ENCODE measurements at regions not wholly inside any gene's neighbourhood (a gene's known extent, or its start where the extent isn't known, plus 50 kb on each side); places are given as distances from the start of the nearest gene placed in this dataset.

DNA sequence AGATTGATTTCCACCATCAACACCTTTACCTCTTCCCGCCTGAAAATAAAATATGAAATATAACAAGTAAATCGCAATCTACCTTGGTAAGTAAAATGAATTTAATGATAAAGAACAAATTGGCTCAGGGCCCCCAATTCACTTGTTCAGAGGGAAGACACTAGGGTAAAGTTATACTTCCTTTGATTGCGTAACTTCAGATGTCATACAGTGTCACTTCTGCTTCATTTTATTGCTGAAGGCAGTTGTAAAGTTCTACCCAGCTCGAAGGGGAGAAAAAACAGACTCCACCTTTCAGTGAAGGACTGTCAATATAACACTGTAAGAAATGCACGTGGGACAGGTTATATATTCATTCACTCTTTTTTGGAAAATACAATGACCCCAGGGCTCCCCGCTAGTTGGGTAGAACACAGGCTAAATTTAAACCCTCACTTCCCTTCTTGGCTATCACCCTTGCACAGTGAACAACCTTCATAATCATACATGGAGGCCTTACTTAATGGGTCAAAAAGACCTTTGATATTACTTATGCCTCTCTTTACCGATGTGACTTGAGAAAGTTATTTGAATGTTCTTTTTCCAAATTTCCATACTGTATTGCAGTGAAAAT lies 848.8 kb downstream of the MAT2B start:
- DNase-seq (no peak), ATAC-seq (no peak)
- intact Hi-C loops (cut with micrococcal nuclease): no loop called here
- ChIA-PET POLR2A (no interaction called here), CTCF (no interaction called here)
- no peaks in the 10 kb centered on the region for H3K27me3 Mint-ChIP-seq
- TF ChIP-seq, protein P1, sequence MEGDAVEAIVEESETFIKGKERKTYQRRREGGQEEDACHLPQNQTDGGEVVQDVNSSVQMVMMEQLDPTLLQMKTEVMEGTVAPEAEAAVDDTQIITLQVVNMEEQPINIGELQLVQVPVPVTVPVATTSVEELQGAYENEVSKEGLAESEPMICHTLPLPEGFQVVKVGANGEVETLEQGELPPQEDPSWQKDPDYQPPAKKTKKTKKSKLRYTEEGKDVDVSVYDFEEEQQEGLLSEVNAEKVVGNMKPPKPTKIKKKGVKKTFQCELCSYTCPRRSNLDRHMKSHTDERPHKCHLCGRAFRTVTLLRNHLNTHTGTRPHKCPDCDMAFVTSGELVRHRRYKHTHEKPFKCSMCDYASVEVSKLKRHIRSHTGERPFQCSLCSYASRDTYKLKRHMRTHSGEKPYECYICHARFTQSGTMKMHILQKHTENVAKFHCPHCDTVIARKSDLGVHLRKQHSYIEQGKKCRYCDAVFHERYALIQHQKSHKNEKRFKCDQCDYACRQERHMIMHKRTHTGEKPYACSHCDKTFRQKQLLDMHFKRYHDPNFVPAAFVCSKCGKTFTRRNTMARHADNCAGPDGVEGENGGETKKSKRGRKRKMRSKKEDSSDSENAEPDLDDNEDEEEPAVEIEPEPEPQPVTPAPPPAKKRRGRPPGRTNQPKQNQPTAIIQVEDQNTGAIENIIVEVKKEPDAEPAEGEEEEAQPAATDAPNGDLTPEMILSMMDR (IDR thresholded peaks at IDR 0.05): no peak
- peaks cover 7% of the 10 kb centered on the region for H3K9me3 Mint-ChIP-seq
- no peaks in the 10 kb centered on the region for H3K4me1 Mint-ChIP-seq (ENCODE audit: low read depth)
- no peak overlapping the region for H3K27ac Mint-ChIP-seq
- no peak overlapping the region for H3K4me3 Mint-ChIP-seq
- no peaks in the 10 kb centered on the region for H3K36me3 Mint-ChIP-seq (ENCODE audit: low read depth)

DNA sequence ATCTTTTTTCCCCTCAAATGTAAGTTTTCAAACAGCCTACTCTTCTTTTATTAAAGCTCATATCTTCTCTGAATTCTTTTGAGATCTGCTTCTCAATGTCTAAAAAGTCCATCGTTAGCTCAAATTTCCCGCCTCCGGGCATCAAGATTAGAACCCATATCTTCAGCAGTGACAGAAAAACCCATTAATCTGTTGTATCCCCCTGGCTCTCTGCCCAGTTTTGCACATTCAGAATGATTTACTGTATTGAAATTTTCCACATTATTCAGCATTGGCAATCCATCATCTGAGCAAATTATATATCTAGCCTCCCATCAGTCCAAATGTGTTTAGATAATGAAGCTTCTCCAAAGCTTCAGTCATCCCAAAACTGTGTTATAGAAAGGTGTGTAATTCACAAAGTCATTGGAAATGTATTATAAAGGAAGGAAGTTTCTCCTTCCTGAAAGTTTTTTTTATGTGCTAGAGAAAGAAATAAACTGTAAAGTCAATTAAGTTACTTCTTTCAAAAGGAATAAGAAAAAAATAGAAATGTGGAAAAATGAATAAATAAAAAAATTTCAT lies 849.9 kb downstream of the MAT2B start:
- ChIA-PET POLR2A (no interaction called here), CTCF (no interaction called here)
- Mint-ChIP-seq H3K36me3 (ENCODE audit: low read depth) (no peaks in the 10 kb centered on the region), H3K27me3 (no peaks in the 10 kb centered on the region), H3K4me3 (no peak overlapping the region), H3K4me1 (ENCODE audit: low read depth) (no peaks in the 10 kb centered on the region), H3K9me3 (peaks cover 7% of the 10 kb centered on the region), H3K27ac (no peak overlapping the region)
- ATAC-seq: no peak
- no peak for DNase-seq
- TF ChIP-seq, protein P1 (IDR thresholded peaks at IDR 0.05): no peak
- intact Hi-C loops (cut with micrococcal nuclease): no loop called here

DNA sequence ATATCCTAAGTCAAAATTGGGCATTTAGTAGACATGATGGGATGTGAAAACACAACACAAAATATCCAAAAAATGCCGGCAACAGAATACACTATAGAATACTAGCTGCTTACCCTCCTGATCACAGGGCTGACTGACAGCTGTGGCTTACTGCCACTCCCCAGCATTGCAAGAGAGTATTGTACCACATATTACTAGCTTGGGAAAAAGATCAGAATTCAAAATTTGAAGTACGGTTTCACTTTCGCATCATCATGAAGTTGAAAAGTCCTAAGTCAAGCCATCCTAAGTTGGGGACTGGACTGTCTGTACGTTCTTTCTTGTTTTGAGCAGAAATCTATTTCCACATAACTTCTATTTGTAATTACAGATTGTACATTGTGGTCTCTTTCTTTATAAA lies 851.4 kb downstream of the MAT2B start:
- ChIA-PET CTCF (no interaction called here), POLR2A (no interaction called here)
- DNase-seq (no peak), ATAC-seq (no peak)
- no peaks in the 10 kb centered on the region for H3K4me1 Mint-ChIP-seq (ENCODE audit: low read depth)
- H3K36me3 Mint-ChIP-seq (ENCODE audit: low read depth): no peaks in the 10 kb centered on the region
- H3K27ac Mint-ChIP-seq: no peak overlapping the region
- no peak overlapping the region for H3K4me3 Mint-ChIP-seq
- intact Hi-C loops (cut with micrococcal nuclease): no loop called here
- H3K27me3 Mint-ChIP-seq: no peaks in the 10 kb centered on the region
- peaks cover 4% of the 10 kb centered on the region for H3K9me3 Mint-ChIP-seq
- TF ChIP-seq, protein P1 (IDR thresholded peaks at IDR 0.05): no peak

DNA sequence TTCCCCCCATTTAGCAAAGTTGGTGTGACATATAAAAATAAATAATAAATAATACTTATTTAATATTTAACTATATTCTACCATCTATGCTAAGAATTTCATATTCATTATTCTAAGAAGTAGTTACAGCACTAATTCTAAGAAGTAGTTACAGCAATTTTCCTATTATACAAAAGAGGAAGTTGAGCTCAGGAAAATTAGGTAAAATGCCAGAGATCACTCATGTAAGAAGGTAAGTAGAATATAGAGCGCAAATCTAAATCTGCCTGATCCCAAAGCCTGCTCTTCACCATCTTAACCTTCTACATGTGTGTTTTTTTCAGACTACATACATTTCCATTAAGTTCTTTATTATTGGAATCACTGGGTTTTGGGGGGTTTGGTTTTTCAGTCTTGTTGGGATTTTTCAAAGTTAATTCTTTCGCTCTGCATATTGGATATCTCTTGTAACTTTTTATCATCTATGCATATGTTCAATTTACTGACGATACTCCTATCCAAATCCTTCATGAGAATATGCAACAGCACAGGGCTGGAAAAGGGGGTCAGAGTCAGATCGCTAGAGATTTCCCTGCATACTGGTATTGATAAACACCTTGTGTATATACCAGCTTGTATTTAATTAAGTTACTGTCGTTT lies 852.1 kb downstream of the MAT2B start:
- POLR2A ChIA-PET: no interaction called here
- no peaks in the 10 kb centered on the region for H3K9me3 Mint-ChIP-seq
- intact Hi-C loops (cut with micrococcal nuclease): no loop called here
- TF ChIP-seq, protein P1 (IDR thresholded peaks at IDR 0.05): no peak
- CTCF ChIA-PET: no interaction called here
- no peak overlapping the region for H3K27ac Mint-ChIP-seq
- ATAC-seq: no peak
- H3K4me3 Mint-ChIP-seq: no peak overlapping the region
- H3K4me1 Mint-ChIP-seq (ENCODE audit: low read depth): no peaks in the 10 kb centered on the region
- H3K36me3 Mint-ChIP-seq (ENCODE audit: low read depth): no peaks in the 10 kb centered on the region
- no peaks in the 10 kb centered on the region for H3K27me3 Mint-ChIP-seq
- DNase-seq: no peak

DNA sequence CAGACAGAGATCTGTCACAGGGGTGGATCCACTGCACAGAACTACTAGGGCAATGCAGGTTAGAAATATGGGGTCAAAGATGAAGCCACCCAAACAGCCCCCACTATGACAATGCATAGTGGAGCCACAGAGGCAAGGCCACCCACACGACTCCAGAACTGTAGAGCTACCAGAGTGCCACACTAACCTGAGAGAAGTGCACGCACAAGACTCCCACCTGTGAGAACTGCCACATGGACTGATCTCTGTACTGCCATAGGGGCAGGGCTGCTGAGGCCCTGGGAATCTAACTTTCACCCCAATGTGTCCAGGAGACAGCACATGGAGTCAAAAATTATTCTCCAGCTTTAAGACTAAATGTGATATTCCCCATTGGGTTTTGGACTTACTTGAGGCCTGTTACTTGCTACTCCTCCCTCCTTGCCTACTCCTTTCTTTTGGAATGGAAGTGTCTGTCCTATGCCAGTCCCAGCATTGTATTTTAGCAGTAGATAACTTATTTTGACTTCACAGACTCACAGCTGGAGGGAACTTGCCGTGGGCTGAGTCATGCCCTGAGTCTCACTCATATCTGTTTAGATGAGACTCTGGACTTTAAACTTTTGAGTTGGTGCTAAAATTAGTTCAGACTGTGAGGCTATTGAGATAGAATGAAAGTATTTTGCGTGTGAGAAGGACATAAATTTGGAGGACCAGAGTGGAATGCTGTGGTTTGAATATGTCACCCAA lies 853.3 kb downstream of the MAT2B start:
- H3K9me3 Mint-ChIP-seq: no peaks in the 10 kb centered on the region
- no peak overlapping the region for H3K27ac Mint-ChIP-seq
- H3K4me3 Mint-ChIP-seq: no peak overlapping the region
- TF ChIP-seq, protein P1 (IDR thresholded peaks at IDR 0.05): no peak
- H3K4me1 Mint-ChIP-seq (ENCODE audit: low read depth): no peaks in the 10 kb centered on the region
- POLR2A ChIA-PET: no interaction called here
- no peaks in the 10 kb centered on the region for H3K36me3 Mint-ChIP-seq (ENCODE audit: low read depth)
- ATAC-seq (no peak), DNase-seq (no peak)
- H3K27me3 Mint-ChIP-seq: no peaks in the 10 kb centered on the region
- CTCF ChIA-PET: no interaction called here
- intact Hi-C loops (cut with micrococcal nuclease): no loop called here

All from activated CD8-positive, alpha-beta T cell treated with anti-CD3 and anti-CD28 coated beads for 36 hours (primary cell).